ENCODE measurements at regions not wholly inside any gene's neighbourhood (a gene's known extent, or its start where the extent isn't known, plus 50 kb on each side); places are given as distances from the start of the nearest gene placed in this dataset.

DNA sequence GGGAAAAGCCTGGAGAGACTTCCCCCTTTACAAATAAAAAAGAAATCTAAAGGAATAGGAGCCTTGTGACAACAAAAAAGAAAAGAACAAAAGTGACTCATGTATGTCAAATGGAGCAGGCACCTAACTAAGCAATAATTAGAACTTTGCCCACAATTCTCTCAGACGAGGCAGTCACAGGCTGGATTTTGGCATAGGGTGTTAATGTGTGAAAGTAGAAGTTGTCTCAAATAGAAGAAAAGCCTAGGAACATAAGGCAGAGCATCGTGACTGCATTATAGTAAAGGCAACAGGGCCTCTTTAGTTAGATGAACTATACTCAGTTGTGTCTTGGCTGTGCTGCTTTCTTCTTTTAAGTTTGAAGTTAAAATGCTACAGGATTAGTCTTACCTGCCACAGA, 219.9 kb upstream of the TMEM161B start:
- Histone ChIP-seq H3K9me3 (no peaks in the 10 kb centered on the region), H3K4me3 (no peak overlapping the region), H3K4me1 (no peaks in the 10 kb centered on the region), H3K27me3 (peaks cover 5% of the 10 kb centered on the region), H3K27ac (no peak overlapping the region), H3K36me3 (no peaks in the 10 kb centered on the region)
- intact Hi-C loops (cut with DNase I; ENCODE audit: low total_unique reads) = no loop called here
- 56 to 69% methylated on average over 1 to 2 of the region's 2 CpGs for WGBS, 2 donors (ENCODE audit: low coverage in 1 of 2)
- no peak for TF ChIP-seq POLR2A (IDR thresholded peaks at IDR 0.05)
- no peak for TF ChIP-seq POLR2AphosphoS5 (IDR thresholded peaks at IDR 0.05)
- TF ChIP-seq, protein P1, sequence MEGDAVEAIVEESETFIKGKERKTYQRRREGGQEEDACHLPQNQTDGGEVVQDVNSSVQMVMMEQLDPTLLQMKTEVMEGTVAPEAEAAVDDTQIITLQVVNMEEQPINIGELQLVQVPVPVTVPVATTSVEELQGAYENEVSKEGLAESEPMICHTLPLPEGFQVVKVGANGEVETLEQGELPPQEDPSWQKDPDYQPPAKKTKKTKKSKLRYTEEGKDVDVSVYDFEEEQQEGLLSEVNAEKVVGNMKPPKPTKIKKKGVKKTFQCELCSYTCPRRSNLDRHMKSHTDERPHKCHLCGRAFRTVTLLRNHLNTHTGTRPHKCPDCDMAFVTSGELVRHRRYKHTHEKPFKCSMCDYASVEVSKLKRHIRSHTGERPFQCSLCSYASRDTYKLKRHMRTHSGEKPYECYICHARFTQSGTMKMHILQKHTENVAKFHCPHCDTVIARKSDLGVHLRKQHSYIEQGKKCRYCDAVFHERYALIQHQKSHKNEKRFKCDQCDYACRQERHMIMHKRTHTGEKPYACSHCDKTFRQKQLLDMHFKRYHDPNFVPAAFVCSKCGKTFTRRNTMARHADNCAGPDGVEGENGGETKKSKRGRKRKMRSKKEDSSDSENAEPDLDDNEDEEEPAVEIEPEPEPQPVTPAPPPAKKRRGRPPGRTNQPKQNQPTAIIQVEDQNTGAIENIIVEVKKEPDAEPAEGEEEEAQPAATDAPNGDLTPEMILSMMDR (IDR thresholded peaks at IDR 0.05) = no peak
- no peak for TF ChIP-seq EP300 (IDR thresholded peaks at IDR 0.05; ENCODE audit: low read depth)
- in situ Hi-C loops (cut with MboI; ENCODE audit: low pct_ligation_motif_present in 1 of 4, low pct_unique_long_range_greater_than_20kb in 1 of 4, low sequenced_read_pairs in 3 of 4) = no loop called here
- no peak for DNase-seq

DNA sequence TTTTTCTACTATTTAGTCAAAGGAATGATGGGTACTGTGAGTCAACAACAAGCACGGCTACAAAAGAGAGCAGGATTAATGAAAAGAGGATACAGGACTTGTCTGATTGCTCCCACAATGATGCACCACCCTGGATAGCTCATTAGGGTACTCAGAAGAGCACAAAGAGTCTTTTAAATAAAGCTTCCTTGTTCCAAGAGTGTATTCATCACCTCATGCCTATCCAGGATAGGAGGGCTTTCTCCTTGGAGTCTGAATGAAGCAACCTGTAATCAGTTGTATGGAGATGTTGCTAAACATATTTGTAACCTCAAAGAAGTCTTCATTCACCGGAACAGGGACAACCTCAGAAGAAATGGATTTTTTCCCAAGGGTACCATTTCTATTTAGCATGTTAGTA, 219.5 kb upstream of the TMEM161B start:
- no peak for DNase-seq
- 86 to 93% methylated on average over 1 to 2 of the region's 2 CpGs for WGBS, 2 donors (ENCODE audit: low coverage in 1 of 2)
- TF ChIP-seq EP300 (IDR thresholded peaks at IDR 0.05; ENCODE audit: low read depth) = no peak
- TF ChIP-seq, protein P1 (IDR thresholded peaks at IDR 0.05) = no peak
- TF ChIP-seq POLR2A (IDR thresholded peaks at IDR 0.05) = no peak
- no peak for TF ChIP-seq POLR2AphosphoS5 (IDR thresholded peaks at IDR 0.05)

DNA sequence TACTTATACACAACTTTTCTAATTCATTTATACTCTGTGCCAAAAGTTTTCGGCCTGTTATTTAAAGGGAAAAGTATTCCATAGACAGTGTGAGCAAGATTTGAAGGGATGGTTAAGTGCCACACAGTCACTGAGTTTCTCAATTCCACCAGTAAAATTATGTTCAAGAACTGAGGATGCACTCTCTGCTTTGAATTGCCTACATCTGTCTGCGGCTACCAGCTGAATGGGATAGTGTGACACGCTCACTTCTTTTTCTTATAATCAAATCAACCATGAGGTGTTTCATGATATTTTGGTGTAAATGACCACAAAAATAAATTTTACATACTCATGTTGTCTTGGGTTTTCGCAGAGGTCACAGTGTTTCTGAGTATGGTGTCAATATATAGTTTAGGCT, 218.4 kb upstream of the TMEM161B start:
- Histone ChIP-seq H3K4me1 (no peaks in the 10 kb centered on the region), H3K27ac (no peak overlapping the region), H3K27me3 (peaks cover 5% of the 10 kb centered on the region), H3K4me3 (no peak overlapping the region), H3K36me3 (no peaks in the 10 kb centered on the region), H3K9me3 (no peaks in the 10 kb centered on the region)
- no peak for DNase-seq
- TF ChIP-seq, protein P1 (IDR thresholded peaks at IDR 0.05) = no peak
- TF ChIP-seq POLR2A (IDR thresholded peaks at IDR 0.05) = no peak
- no peak for TF ChIP-seq POLR2AphosphoS5 (IDR thresholded peaks at IDR 0.05)
- TF ChIP-seq EP300 (IDR thresholded peaks at IDR 0.05; ENCODE audit: low read depth) = no peak
- 91 to 93% methylated on average over 4 of the region's 4 CpGs for WGBS, 2 donors (ENCODE audit: low coverage in 1 of 2)
- in situ Hi-C loops (cut with MboI; ENCODE audit: low pct_ligation_motif_present in 1 of 4, low pct_unique_long_range_greater_than_20kb in 1 of 4, low sequenced_read_pairs in 3 of 4) = no loop called here
- intact Hi-C loops (cut with DNase I; ENCODE audit: low total_unique reads) = no loop called here

More for the DNA sequence above, 219.5 kb upstream of the TMEM161B start:
- H3K27me3 ChIP-seq = peaks cover 5% of the 10 kb centered on the region
- H3K27ac ChIP-seq = no peak overlapping the region
- in situ Hi-C loops (cut with MboI; ENCODE audit: low pct_ligation_motif_present in 1 of 4, low pct_unique_long_range_greater_than_20kb in 1 of 4, low sequenced_read_pairs in 3 of 4) = no loop called here
- H3K4me3 ChIP-seq = no peak overlapping the region
- intact Hi-C loops (cut with DNase I; ENCODE audit: low total_unique reads) = no loop called here
- no peaks in the 10 kb centered on the region for H3K4me1 ChIP-seq
- no peaks in the 10 kb centered on the region for H3K9me3 ChIP-seq
- H3K36me3 ChIP-seq = no peaks in the 10 kb centered on the region

DNA sequence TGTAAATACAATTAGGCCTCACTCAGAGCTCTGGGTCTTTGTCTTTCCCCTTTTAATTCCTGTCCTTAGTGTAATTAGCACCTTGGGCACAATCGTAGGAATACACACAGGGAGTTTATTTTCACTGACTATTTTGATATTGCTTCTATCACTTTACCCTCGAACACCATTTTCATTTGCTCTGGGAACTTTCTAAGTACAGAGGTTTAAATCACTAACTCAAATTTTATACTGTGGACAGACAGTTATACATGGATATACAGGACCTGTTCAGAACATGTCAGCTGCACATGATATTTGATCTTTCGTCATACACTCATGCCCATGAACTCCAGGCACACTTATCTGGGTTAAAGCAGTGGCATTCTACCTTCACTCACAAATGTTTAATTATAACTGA, 217.8 kb upstream of the TMEM161B start:
- DNase-seq = no peak
- H3K4me3 ChIP-seq = no peak overlapping the region
- H3K27ac ChIP-seq = no peak overlapping the region
- WGBS, 2 donors (ENCODE audit: low coverage in 1 of 2) = 56 to 67% methylated on average over 2 to 3 of the region's 3 CpGs
- intact Hi-C loops (cut with DNase I; ENCODE audit: low total_unique reads) (no loop called here), in situ Hi-C loops (cut with MboI; ENCODE audit: low pct_ligation_motif_present in 1 of 4, low pct_unique_long_range_greater_than_20kb in 1 of 4, low sequenced_read_pairs in 3 of 4) (no loop called here)
- H3K9me3 ChIP-seq = no peaks in the 10 kb centered on the region
- TF ChIP-seq POLR2A (IDR thresholded peaks at IDR 0.05) (no peak), POLR2AphosphoS5 (IDR thresholded peaks at IDR 0.05) (no peak), EP300 (IDR thresholded peaks at IDR 0.05; ENCODE audit: low read depth) (no peak)
- TF ChIP-seq, protein P1 (IDR thresholded peaks at IDR 0.05) = no peak
- H3K4me1 ChIP-seq = no peaks in the 10 kb centered on the region
- H3K27me3 ChIP-seq = peaks cover 5% of the 10 kb centered on the region
- no peaks in the 10 kb centered on the region for H3K36me3 ChIP-seq

All from transverse colon (tissue), 4 donors.